ENCODE measurements at regions not wholly inside any gene's neighbourhood (a gene's known extent, or its start where the extent isn't known, plus 50 kb on each side); places are given as distances from the start of the nearest gene placed in this dataset.
"Not testable (repeated sequence)": the region's sequence is repeated elsewhere in the genome, so short reads cannot be mapped to it uniquely, and the experiment has no call there.

- intact Hi-C loops (cut with DNase I, micrococcal nuclease), result no loop called here
- ChIA-PET CTCF (interaction anchor here (0.6 kb wide), 1 partner anchor 43 kb away, joined by 3 read pairs; no protein-coding TSS in a partner anchor), POLR2A (no interaction called here)
- DNase-seq (no peak), ATAC-seq (no peak)
- Mint-ChIP-seq H3K27me3 (peaks cover 4% of the 10 kb centered on the region), H3K4me1 (no peaks in the 10 kb centered on the region), H3K4me3 (no peak overlapping the region), H3K36me3 (ENCODE audit: low read depth) (no peaks in the 10 kb centered on the region), H3K9me3 (ENCODE audit: low read depth) (no peaks in the 10 kb centered on the region), H3K27ac (no peak overlapping the region)
Observed at GRCh38 chr5:113721171-113721570, 207.7 kb downstream of the YTHDC2 start.

- peaks cover 7% of the 10 kb centered on the region for H3K27me3 Mint-ChIP-seq
- CTCF ChIA-PET, result no interaction called here
- no peaks in the 10 kb centered on the region for H3K36me3 Mint-ChIP-seq (ENCODE audit: low read depth)
- peaks cover 2% of the 10 kb centered on the region for H3K9me3 Mint-ChIP-seq (ENCODE audit: low read depth)
- POLR2A ChIA-PET, result no interaction called here
- no peak for DNase-seq
- no peak overlapping the region for H3K27ac Mint-ChIP-seq
- intact Hi-C loops (cut with DNase I, micrococcal nuclease), result no loop called here
- no peak for ATAC-seq
- H3K4me1 Mint-ChIP-seq, result no peaks in the 10 kb centered on the region
- no peak overlapping the region for H3K4me3 Mint-ChIP-seq
Observed at GRCh38 chr5:113723021-113723420, 209.5 kb downstream of the YTHDC2 start.

- H3K4me3 Mint-ChIP-seq, result no peak overlapping the region
- no peaks in the 10 kb centered on the region for H3K36me3 Mint-ChIP-seq (ENCODE audit: low read depth)
- no peak overlapping the region for H3K27ac Mint-ChIP-seq
- no peak for ATAC-seq
- H3K4me1 Mint-ChIP-seq, result no peaks in the 10 kb centered on the region
- DNase-seq, result no peak
- CTCF ChIA-PET, result no interaction called here
- peaks cover 3% of the 10 kb centered on the region for H3K9me3 Mint-ChIP-seq (ENCODE audit: low read depth)
- H3K27me3 Mint-ChIP-seq, result no peaks in the 10 kb centered on the region
- intact Hi-C loops (cut with DNase I, micrococcal nuclease), result no loop called here
- POLR2A ChIA-PET, result no interaction called here
Observed at GRCh38 chr5:113735751-113736150, 222.3 kb downstream of the YTHDC2 start.

- ChIA-PET CTCF (no interaction called here), POLR2A (no interaction called here)
- H3K27me3 Mint-ChIP-seq, result peaks cover 3% of the 10 kb centered on the region
- H3K36me3 Mint-ChIP-seq (ENCODE audit: low read depth), result no peaks in the 10 kb centered on the region
- no peaks in the 10 kb centered on the region for H3K4me1 Mint-ChIP-seq
- intact Hi-C loops (cut with DNase I, micrococcal nuclease), result no loop called here
- no peak overlapping the region for H3K27ac Mint-ChIP-seq
- no peak for ATAC-seq
- H3K4me3 Mint-ChIP-seq, result no peak overlapping the region
- no peak for DNase-seq
- H3K9me3 Mint-ChIP-seq (ENCODE audit: low read depth), result no peaks in the 10 kb centered on the region
Observed at GRCh38 chr5:113742176-113742575, 228.7 kb downstream of the YTHDC2 start.

GRCh38 chr5:113742639-113743038, 229.1 kb downstream of the YTHDC2 start:
- ATAC-seq (no peak), DNase-seq (no peak)
- Mint-ChIP-seq H3K4me1 (no peaks in the 10 kb centered on the region), H3K36me3 (ENCODE audit: low read depth) (no peaks in the 10 kb centered on the region), H3K4me3 (no peak overlapping the region), H3K9me3 (ENCODE audit: low read depth) (no peaks in the 10 kb centered on the region), H3K27ac (no peak overlapping the region), H3K27me3 (peaks cover 3% of the 10 kb centered on the region)
- intact Hi-C loops (cut with DNase I, micrococcal nuclease), result no loop called here
- POLR2A ChIA-PET, result no interaction called here
- CTCF ChIA-PET, result no interaction called here

GRCh38 chr5:113748403-113748802, 234.9 kb downstream of the YTHDC2 start:
- Mint-ChIP-seq H3K9me3 (ENCODE audit: low read depth) (peaks cover 2% of the 10 kb centered on the region), H3K4me1 (no peaks in the 10 kb centered on the region), H3K36me3 (ENCODE audit: low read depth) (no peaks in the 10 kb centered on the region), H3K27me3 (no peaks in the 10 kb centered on the region), H3K4me3 (no peak overlapping the region), H3K27ac (no peak overlapping the region)
- DNase-seq (no peak), ATAC-seq (no peak)
- POLR2A ChIA-PET, result no interaction called here
- CTCF ChIA-PET, result no interaction called here
- intact Hi-C loops (cut with DNase I, micrococcal nuclease), result no loop called here

- no peak overlapping the region for H3K27ac Mint-ChIP-seq
- H3K4me3 Mint-ChIP-seq, result no peak overlapping the region
- no peaks in the 10 kb centered on the region for H3K36me3 Mint-ChIP-seq (ENCODE audit: low read depth)
- no peaks in the 10 kb centered on the region for H3K4me1 Mint-ChIP-seq
- POLR2A ChIA-PET, result no interaction called here
- peaks cover 2% of the 10 kb centered on the region for H3K9me3 Mint-ChIP-seq (ENCODE audit: low read depth)
- intact Hi-C loops (cut with DNase I, micrococcal nuclease), result no loop called here
- no peak for ATAC-seq
- DNase-seq, result no peak
- no peaks in the 10 kb centered on the region for H3K27me3 Mint-ChIP-seq
- CTCF ChIA-PET, result no interaction called here
Observed at GRCh38 chr5:113749334-113749733, 235.8 kb downstream of the YTHDC2 start.

GRCh38 chr5:113753182-113753581, 239.7 kb downstream of the YTHDC2 start:
- DNase-seq; H3K36me3 Mint-ChIP-seq (ENCODE audit: low read depth); H3K4me1 Mint-ChIP-seq; ATAC-seq; intact Hi-C loops (cut with DNase I, micrococcal nuclease); CTCF ChIA-PET; H3K9me3 Mint-ChIP-seq (ENCODE audit: low read depth); H3K4me3 Mint-ChIP-seq; POLR2A ChIA-PET; H3K27ac Mint-ChIP-seq; H3K27me3 Mint-ChIP-seq: not testable (repeated sequence)

- H3K4me3 Mint-ChIP-seq, result no peak overlapping the region
- no peak overlapping the region for H3K27ac Mint-ChIP-seq
- POLR2A ChIA-PET, result no interaction called here
- no peak for DNase-seq
- H3K27me3 Mint-ChIP-seq, result peaks cover 2% of the 10 kb centered on the region
- CTCF ChIA-PET, result no interaction called here
- H3K4me1 Mint-ChIP-seq, result no peaks in the 10 kb centered on the region
- H3K36me3 Mint-ChIP-seq (ENCODE audit: low read depth), result no peaks in the 10 kb centered on the region
- no peaks in the 10 kb centered on the region for H3K9me3 Mint-ChIP-seq (ENCODE audit: low read depth)
- intact Hi-C loops (cut with DNase I, micrococcal nuclease), result no loop called here
- ATAC-seq, result no peak
Observed at GRCh38 chr5:113755516-113755915, 242.0 kb downstream of the YTHDC2 start.

DNA sequence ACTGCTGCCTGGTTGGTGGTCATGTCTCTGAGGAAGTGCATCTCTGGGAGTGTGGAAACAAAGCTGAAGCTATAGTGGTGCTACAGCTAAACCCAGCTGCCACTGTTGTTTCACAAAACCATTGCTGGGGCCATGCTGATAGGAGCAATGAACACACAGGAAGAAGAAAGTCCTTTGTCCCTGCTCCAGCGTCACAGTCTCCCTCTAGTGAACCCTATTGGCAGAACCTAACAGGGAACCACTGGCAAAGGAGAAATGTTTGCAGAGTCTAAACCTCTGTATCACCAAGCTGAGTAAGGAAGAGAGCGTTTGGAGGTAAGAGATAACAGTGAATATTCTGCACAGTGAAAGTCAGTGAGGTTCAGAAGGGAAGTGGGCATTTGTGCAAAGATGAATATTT, 244.0 kb downstream of the YTHDC2 start:
- Mint-ChIP-seq H3K27me3 (peaks cover 2% of the 10 kb centered on the region), H3K4me1 (no peaks in the 10 kb centered on the region), H3K27ac (no peak overlapping the region), H3K36me3 (ENCODE audit: low read depth) (no peaks in the 10 kb centered on the region), H3K4me3 (no peak overlapping the region), H3K9me3 (ENCODE audit: low read depth) (no peaks in the 10 kb centered on the region)
- intact Hi-C loops (cut with DNase I, micrococcal nuclease), result no loop called here
- CTCF ChIA-PET, result interaction anchor here (0.5 kb wide), 1 partner anchor 30 kb away, joined by 5 read pairs; no protein-coding TSS in a partner anchor
- ATAC-seq (no peak), DNase-seq (no peak)
- POLR2A ChIA-PET, result no interaction called here

DNA sequence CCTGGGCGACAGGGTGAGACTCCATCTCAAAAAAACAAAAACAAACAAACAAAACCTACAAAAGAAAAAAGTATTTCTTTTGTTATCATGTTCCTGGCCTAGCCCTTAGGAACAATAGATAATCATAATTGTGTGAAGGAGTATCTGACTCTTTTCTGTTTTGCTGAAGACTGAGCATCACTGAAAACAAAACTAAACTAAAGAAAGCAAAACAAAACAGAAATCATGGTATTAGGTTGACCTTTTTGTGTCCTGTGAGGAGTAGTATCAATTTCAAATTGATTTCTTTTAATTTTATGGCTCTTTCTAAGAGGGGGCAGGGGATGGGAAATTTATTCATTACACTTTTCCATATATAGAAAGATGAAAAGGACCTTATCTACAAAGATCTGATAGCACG, 246.0 kb downstream of the YTHDC2 start:
- POLR2A ChIA-PET, result no interaction called here
- no peaks in the 10 kb centered on the region for H3K36me3 Mint-ChIP-seq (ENCODE audit: low read depth)
- H3K9me3 Mint-ChIP-seq (ENCODE audit: low read depth), result no peaks in the 10 kb centered on the region
- H3K4me3 Mint-ChIP-seq, result no peak overlapping the region
- CTCF ChIA-PET, result no interaction called here
- H3K4me1 Mint-ChIP-seq, result no peaks in the 10 kb centered on the region
- ATAC-seq (no peak), DNase-seq (no peak)
- peaks cover 2% of the 10 kb centered on the region for H3K27me3 Mint-ChIP-seq
- H3K27ac Mint-ChIP-seq, result no peak overlapping the region
- intact Hi-C loops (cut with DNase I, micrococcal nuclease), result no loop called here

- Mint-ChIP-seq H3K36me3 (ENCODE audit: low read depth) (no peaks in the 10 kb centered on the region), H3K27ac (no peak overlapping the region), H3K9me3 (ENCODE audit: low read depth) (peaks cover 3% of the 10 kb centered on the region), H3K27me3 (peaks cover 2% of the 10 kb centered on the region), H3K4me1 (no peaks in the 10 kb centered on the region), H3K4me3 (no peak overlapping the region)
- POLR2A ChIA-PET, result no interaction called here
- ATAC-seq, result no peak
- CTCF ChIA-PET, result no interaction called here
- intact Hi-C loops (cut with DNase I, micrococcal nuclease), result no loop called here
- DNase-seq, result no peak
Observed at GRCh38 chr5:113760486-113760885, 247.0 kb downstream of the YTHDC2 start.

DNA sequence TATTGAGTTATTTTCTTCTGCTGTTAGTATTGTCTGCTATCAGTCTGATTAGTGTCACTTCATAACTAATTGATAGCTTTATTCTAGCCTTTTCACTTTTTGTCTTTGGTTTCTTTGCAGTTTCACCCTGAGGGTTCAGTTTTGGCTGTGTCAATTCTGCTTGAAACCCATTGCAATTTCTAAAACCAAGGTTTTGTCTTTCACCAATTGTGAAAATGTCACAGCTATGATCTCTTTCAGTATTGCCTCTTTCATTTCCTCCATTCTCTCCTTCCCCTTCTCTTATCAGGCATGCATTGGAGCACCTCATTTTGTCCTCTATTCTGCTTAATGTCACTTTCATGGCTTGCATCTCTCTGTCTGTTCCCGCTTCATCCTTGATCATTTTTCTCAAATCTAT, 248.1 kb downstream of the YTHDC2 start:
- no peak overlapping the region for H3K4me3 Mint-ChIP-seq
- DNase-seq, result no peak
- no peak for ATAC-seq
- peaks cover 8% of the 10 kb centered on the region for H3K9me3 Mint-ChIP-seq (ENCODE audit: low read depth)
- H3K27me3 Mint-ChIP-seq, result no peaks in the 10 kb centered on the region
- ChIA-PET POLR2A (no interaction called here), CTCF (no interaction called here)
- intact Hi-C loops (cut with DNase I, micrococcal nuclease), result no loop called here
- no peaks in the 10 kb centered on the region for H3K36me3 Mint-ChIP-seq (ENCODE audit: low read depth)
- no peaks in the 10 kb centered on the region for H3K4me1 Mint-ChIP-seq
- H3K27ac Mint-ChIP-seq, result no peak overlapping the region
